ENCODE measurements at regions not wholly inside any gene's neighbourhood (a gene's known extent, or its start where the extent isn't known, plus 50 kb on each side); places are given as distances from the start of the nearest gene placed in this dataset.
A peak's percentile ranks its signal among the peaks of the same experiment; 100 is the strongest.

GRCh38 chr1:238950784-238951183, 435.6 kb upstream of the CHRM3 start:
- CTCF ChIA-PET = no interaction called here
- no peak for TF ChIP-seq CTCF (conservative IDR thresholded peaks at IDR 0.05; ENCODE audit: low read depth)
- POLR2A ChIA-PET (ENCODE audit: low non-redundant PET) = no interaction called here
- no peak for DNase-seq (ENCODE audit: low spot score)
- no peak overlapping the region for H3K27ac ChIP-seq

- CTCF ChIA-PET = no interaction called here
- POLR2A ChIA-PET (ENCODE audit: low non-redundant PET) = no interaction called here
- H3K27ac ChIP-seq = no peak overlapping the region
- no peak for TF ChIP-seq CTCF (conservative IDR thresholded peaks at IDR 0.05; ENCODE audit: low read depth)
- DNase-seq (ENCODE audit: low spot score) = no peak
These were observed 436.4 kb upstream of the CHRM3 start for GRCh38 chr1:238950017-238950416.

GRCh38 chr1:238944028-238944427, 442.3 kb upstream of the CHRM3 start:
- TF ChIP-seq CTCF (conservative IDR thresholded peaks at IDR 0.05; ENCODE audit: low read depth) = no peak
- no peak overlapping the region for H3K27ac ChIP-seq
- ChIA-PET POLR2A (ENCODE audit: low non-redundant PET) (no interaction called here), CTCF (no interaction called here)
- DNase-seq (ENCODE audit: low spot score) = no peak

- DNase-seq (ENCODE audit: low spot score) = no peak
- CTCF ChIA-PET = no interaction called here
These were observed 458.5 kb upstream of the CHRM3 start for GRCh38 chr1:238927899-238928298.

GRCh38 chr1:238916828-238917227, 469.5 kb upstream of the CHRM3 start:
- peak; percentile 5 for DNase-seq (ENCODE audit: low spot score)
- ChIA-PET CTCF (interaction anchor here (0.6 kb wide), 1 partner anchor 1163 kb away, joined by 3 read pairs; no protein-coding TSS in a partner anchor), POLR2A (ENCODE audit: low non-redundant PET) (no interaction called here)
- TF ChIP-seq CTCF (conservative IDR thresholded peaks at IDR 0.05; ENCODE audit: low read depth) = no peak
- H3K27ac ChIP-seq = no peak overlapping the region

More at GRCh38 chr1:238927899-238928298, 458.5 kb upstream of the CHRM3 start:
- no peak overlapping the region for H3K27ac ChIP-seq
- POLR2A ChIA-PET (ENCODE audit: low non-redundant PET) = no interaction called here
- TF ChIP-seq CTCF (conservative IDR thresholded peaks at IDR 0.05; ENCODE audit: low read depth) = no peak

GRCh38 chr1:238914346-238914745, 472.0 kb upstream of the CHRM3 start:
- POLR2A ChIA-PET (ENCODE audit: low non-redundant PET) = no interaction called here
- no peak for DNase-seq (ENCODE audit: low spot score)
- H3K27ac ChIP-seq = no peak overlapping the region
- CTCF ChIA-PET = no interaction called here
- TF ChIP-seq CTCF (conservative IDR thresholded peaks at IDR 0.05; ENCODE audit: low read depth) = no peak

- TF ChIP-seq CTCF (conservative IDR thresholded peaks at IDR 0.05; ENCODE audit: low read depth) = no peak
- ChIA-PET CTCF (interaction anchor here (0.6 kb wide), 1 partner anchor 21 kb away, joined by 3 read pairs; no protein-coding TSS in a partner anchor), POLR2A (ENCODE audit: low non-redundant PET) (no interaction called here)
- DNase-seq (ENCODE audit: low spot score) = no peak
- no peak overlapping the region for H3K27ac ChIP-seq
These were observed 473.2 kb upstream of the CHRM3 start for GRCh38 chr1:238913210-238913609.

All from RWPE1 (cell line).